IPS-15b (cell line): ENCODE measurements at regions not wholly inside any gene's neighbourhood (a gene's known extent, or its start where the extent isn't known, plus 50 kb on each side); places are given as distances from the start of the nearest gene placed in this dataset.

Experiments used
- H3K27me3 ChIP-seq: one replicate; pipeline ENCODE4 v1.6.1; 2013; ENCODE audit warnings: low read length; ENCODE audit not compliant: control insufficient read depth, insufficient read depth
- H3K36me3 ChIP-seq: one replicate; pipeline ENCODE4 v1.6.1; 2013; ENCODE audit warnings: low read length; ENCODE audit not compliant: control insufficient read depth, insufficient read depth
- H3K4me1 ChIP-seq: one replicate; pipeline ENCODE4 v1.6.1; 2013; ENCODE audit warnings: mild to moderate bottlenecking, low read length; ENCODE audit not compliant: control insufficient read depth, insufficient read depth
- H3K4me3 ChIP-seq: one replicate; pipeline ENCODE4 v1.5.1; 2013; ENCODE audit warnings: low read depth, low read length
- H3K9ac ChIP-seq: one replicate; pipeline ENCODE4 v1.6.1; 2013; ENCODE audit warnings: low read depth, mild to moderate bottlenecking, low read length
- H3K9me3 ChIP-seq: one replicate; pipeline ENCODE4 v1.6.1; 2013; ENCODE audit warnings: mild to moderate bottlenecking, low read length; ENCODE audit not compliant: control insufficient read depth, insufficient read depth

DNA sequence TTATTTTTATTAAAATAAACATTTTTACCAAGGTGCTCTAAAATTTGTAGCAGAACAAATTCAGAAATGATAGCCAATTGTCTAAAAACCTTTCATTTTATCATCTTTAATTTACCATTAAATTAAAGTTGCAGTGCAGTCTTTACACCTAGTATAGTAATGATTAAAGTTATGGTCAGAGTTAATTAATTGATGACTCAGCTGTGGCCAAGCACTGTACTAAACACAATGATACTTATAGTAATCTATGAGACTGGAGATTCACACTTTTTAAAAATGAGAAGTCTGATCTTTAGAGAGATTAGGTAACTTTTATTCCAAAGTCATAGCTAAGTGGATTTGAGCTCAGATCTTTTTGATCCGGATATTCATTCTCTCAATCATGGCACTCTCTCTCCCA, 621.1 kb upstream of the MEF2C start:
- Histone ChIP-seq H3K36me3 (no peaks in the 10 kb centered on the region), H3K4me3 (no peak overlapping the region), H3K9ac (no peak overlapping the region), H3K27me3 (no peaks in the 10 kb centered on the region), H3K4me1 (no peaks in the 10 kb centered on the region), H3K9me3 (no peaks in the 10 kb centered on the region)

GRCh38 chr5:89499787-89500186, 616.8 kb upstream of the MEF2C start:
- no peak overlapping the region for H3K9ac ChIP-seq
- no peaks in the 10 kb centered on the region for H3K9me3 ChIP-seq
- H3K4me3 ChIP-seq, result no peak overlapping the region
- no peaks in the 10 kb centered on the region for H3K4me1 ChIP-seq
- H3K36me3 ChIP-seq, result no peaks in the 10 kb centered on the region
- H3K27me3 ChIP-seq, result no peaks in the 10 kb centered on the region

DNA sequence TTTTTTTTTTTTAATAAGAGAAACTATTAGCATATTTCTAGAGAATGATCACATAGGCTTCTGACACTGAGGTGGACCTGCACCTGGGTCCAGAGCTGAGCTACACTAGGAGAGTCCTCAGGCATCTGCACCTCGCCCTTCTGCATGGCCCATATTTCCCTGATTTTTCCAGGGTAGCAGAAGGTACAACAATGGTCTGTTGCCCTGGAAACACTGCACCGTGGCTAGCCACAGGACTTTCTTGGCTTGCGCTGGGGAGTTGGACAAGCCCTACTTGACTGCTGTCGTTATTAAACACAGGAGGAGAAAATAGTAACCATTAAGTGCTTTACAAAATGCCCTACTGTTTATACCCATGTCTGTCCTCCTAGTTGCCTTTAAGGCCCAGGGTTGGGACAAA, 615.7 kb upstream of the MEF2C start:
- no peaks in the 10 kb centered on the region for H3K27me3 ChIP-seq
- no peak overlapping the region for H3K4me3 ChIP-seq
- H3K9ac ChIP-seq, result no peak overlapping the region
- H3K4me1 ChIP-seq, result no peaks in the 10 kb centered on the region
- H3K36me3 ChIP-seq, result no peaks in the 10 kb centered on the region
- H3K9me3 ChIP-seq, result no peaks in the 10 kb centered on the region

DNA sequence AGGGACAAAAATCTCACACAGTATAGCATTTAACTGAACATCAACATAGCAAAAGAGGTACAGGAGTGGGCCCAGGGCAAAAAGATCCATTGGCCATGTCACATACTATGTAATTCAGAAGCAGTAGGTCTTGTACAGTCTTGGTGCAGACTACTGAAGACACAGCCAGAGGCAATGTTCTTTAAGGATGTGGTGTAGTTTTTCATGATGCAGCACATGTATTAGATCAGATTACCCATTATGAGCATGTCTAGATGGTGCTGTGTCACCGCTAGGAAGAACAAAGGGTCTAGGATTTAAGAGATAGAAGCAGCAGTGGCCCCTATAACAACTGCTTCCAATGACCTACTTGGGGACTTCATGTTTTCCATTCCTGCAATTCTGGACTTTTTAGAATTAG, 610.4 kb upstream of the MEF2C start:
- Histone ChIP-seq H3K4me1 (no peaks in the 10 kb centered on the region), H3K9ac (no peak overlapping the region), H3K4me3 (no peak overlapping the region), H3K9me3 (no peaks in the 10 kb centered on the region), H3K36me3 (no peaks in the 10 kb centered on the region), H3K27me3 (no peaks in the 10 kb centered on the region)

GRCh38 chr5:89484962-89485361, 602.0 kb upstream of the MEF2C start:
- Histone ChIP-seq H3K4me3 (no peak overlapping the region), H3K36me3 (no peaks in the 10 kb centered on the region), H3K27me3 (no peaks in the 10 kb centered on the region), H3K9ac (no peak overlapping the region), H3K9me3 (no peaks in the 10 kb centered on the region), H3K4me1 (peaks cover 2% of the 10 kb centered on the region)

GRCh38 chr5:89480406-89481007, 597.5 kb upstream of the MEF2C start:
- Histone ChIP-seq H3K9me3 (no peaks in the 10 kb centered on the region), H3K36me3 (no peaks in the 10 kb centered on the region), H3K4me1 (no peaks in the 10 kb centered on the region), H3K4me3 (no peak overlapping the region), H3K27me3 (no peaks in the 10 kb centered on the region), H3K9ac (no peak overlapping the region)

DNA sequence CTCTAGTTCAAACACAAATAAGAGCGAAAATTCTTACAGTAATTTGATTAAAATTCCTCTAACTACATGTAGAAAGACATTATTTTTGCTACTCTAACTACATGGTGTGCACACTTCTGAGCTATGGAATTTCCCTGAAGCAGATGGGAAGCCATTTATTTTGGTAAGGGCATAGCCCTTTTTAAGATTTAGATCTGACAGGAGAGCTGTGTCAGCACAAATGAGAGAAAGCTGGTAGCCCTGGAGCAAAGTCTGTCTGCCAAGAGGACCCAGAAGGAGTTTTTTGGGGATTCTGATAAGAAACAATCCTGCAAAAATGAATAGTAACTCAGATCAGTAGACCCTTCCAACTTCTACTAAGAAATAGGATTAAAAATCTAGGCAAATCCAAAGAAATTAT, 595.9 kb upstream of the MEF2C start:
- no peaks in the 10 kb centered on the region for H3K27me3 ChIP-seq

DNA sequence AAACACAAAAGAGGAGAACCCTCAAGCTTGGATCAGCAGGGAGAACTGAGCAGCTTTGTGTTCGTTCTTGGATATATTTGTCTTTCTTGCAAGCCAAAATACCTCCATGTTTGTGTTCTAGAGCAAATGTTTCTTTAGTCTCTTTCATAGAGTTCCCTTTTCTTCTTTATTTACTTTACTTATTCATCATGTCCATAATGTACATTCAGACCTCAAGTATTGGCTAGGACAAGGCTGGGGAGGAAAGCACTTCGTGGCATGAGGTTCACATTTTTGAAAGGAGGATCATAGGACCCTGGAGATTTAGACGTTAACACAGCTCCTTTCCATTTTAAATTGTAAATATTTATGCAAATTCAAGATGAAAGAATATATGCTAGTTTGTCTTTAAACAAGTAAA, 590.2 kb upstream of the MEF2C start:
- no peaks in the 10 kb centered on the region for H3K4me1 ChIP-seq
- H3K36me3 ChIP-seq, result no peaks in the 10 kb centered on the region
- no peaks in the 10 kb centered on the region for H3K9me3 ChIP-seq
- no peak overlapping the region for H3K4me3 ChIP-seq
- no peaks in the 10 kb centered on the region for H3K27me3 ChIP-seq
- H3K9ac ChIP-seq, result no peak overlapping the region

More for the DNA sequence above, 595.9 kb upstream of the MEF2C start:
- Histone ChIP-seq H3K4me1 (no peaks in the 10 kb centered on the region), H3K4me3 (no peak overlapping the region), H3K36me3 (no peaks in the 10 kb centered on the region), H3K9ac (no peak overlapping the region), H3K9me3 (no peaks in the 10 kb centered on the region)

DNA sequence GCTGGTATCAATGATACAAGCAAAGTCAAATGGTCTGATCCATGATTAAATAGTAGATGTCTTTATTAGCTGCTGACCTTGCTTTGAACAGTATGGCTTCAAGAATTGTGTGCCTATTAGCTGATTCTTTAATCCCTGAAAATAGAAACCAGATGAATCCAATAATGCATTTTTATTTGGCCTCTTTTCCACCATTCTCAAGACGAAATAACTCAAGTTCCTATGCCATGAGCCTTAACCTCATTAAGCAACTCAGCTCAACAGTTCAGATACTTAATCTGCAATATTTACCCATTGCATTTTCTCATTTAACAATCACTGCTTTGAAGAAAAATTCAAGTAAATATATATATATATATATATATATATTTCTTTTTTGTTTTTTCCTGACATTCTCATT, 588.6 kb upstream of the MEF2C start:
- no peaks in the 10 kb centered on the region for H3K9me3 ChIP-seq
- no peaks in the 10 kb centered on the region for H3K4me1 ChIP-seq
- H3K4me3 ChIP-seq, result no peak overlapping the region
- H3K9ac ChIP-seq, result no peak overlapping the region
- no peaks in the 10 kb centered on the region for H3K27me3 ChIP-seq
- H3K36me3 ChIP-seq, result no peaks in the 10 kb centered on the region

DNA sequence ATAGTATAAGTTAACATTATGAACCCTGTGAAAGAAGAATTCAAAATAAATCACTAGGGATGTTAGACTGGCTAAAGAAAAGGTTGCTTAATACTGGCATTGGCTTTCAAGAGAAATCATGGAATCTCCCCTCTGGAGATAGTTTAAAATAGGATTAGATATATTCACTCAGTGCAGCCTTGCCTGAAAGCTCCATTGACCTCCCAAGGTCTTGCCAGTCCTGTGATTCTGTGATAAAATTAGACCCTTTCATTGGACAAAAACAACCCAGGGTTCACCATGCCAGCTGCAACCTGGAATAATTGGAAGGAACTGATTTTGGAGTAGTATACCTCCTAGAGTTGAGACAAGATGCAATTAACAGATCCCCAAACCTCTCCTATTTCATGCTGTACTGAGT, 588.1 kb upstream of the MEF2C start:
- H3K27me3 ChIP-seq, result no peaks in the 10 kb centered on the region
- H3K4me1 ChIP-seq, result no peaks in the 10 kb centered on the region
- no peaks in the 10 kb centered on the region for H3K36me3 ChIP-seq
- H3K9ac ChIP-seq, result no peak overlapping the region
- no peaks in the 10 kb centered on the region for H3K9me3 ChIP-seq
- no peak overlapping the region for H3K4me3 ChIP-seq

DNA sequence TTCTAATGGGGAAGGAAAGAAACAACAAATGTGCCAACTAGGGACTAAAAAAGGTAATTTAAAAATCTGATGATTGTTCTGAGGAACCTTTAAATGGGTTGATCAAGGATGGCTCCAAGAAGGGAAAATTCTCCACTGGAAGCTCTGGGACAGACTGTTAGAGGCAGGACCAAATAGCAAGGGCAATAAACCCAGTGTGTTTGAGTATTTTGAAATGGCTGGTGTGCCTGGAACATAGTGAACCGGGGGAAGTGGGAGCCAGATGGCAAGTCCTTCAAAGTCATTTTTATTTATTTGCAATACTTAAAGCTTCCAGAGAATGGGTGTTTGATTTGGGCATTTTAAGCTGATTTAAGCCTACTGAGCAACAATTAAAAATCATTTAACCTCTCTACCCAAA, 587.7 kb upstream of the MEF2C start:
- Histone ChIP-seq H3K27me3 (no peaks in the 10 kb centered on the region), H3K36me3 (no peaks in the 10 kb centered on the region), H3K9me3 (no peaks in the 10 kb centered on the region), H3K4me1 (no peaks in the 10 kb centered on the region), H3K4me3 (no peak overlapping the region), H3K9ac (no peak overlapping the region)

- H3K9ac ChIP-seq, result no peak overlapping the region
- no peaks in the 10 kb centered on the region for H3K36me3 ChIP-seq
- H3K4me1 ChIP-seq, result no peaks in the 10 kb centered on the region
- H3K27me3 ChIP-seq, result no peaks in the 10 kb centered on the region
- no peaks in the 10 kb centered on the region for H3K9me3 ChIP-seq
- no peak overlapping the region for H3K4me3 ChIP-seq
These were observed 575.3 kb upstream of the MEF2C start for GRCh38 chr5:89458332-89458656.
